ENCODE measurements at regions not wholly inside any gene's neighbourhood (a gene's known extent, or its start where the extent isn't known, plus 50 kb on each side); places are given as distances from the start of the nearest gene placed in this dataset.

DNA sequence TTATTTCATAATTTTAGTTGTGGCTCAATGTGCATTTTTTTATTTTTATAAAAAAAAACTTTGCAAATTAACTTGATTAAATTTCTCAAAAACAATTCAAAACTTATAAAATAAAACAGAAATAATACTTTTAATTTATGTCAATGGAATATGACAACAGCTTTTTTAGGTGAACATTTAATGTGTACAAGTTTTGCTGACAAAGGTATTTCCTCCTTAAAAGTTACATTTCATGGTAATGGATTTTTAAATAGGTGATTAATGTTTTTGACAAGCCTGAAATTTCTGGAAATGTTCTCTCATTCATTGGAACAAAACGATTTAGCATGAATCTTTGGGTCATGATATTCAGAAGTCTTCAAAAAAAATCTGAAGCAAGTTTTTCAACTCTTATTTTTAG lies 1160.0 kb downstream of the HACE1 start:
- Histone ChIP-seq H3K4me3 (no peak overlapping the region), H3K27ac (no peak overlapping the region), H3K9me3 (no peaks in the 10 kb centered on the region), H3K4me1 (no peaks in the 10 kb centered on the region), H3K27me3 (no peaks in the 10 kb centered on the region), H3K36me3 (no peaks in the 10 kb centered on the region)
- intact Hi-C loops (cut with DNase I): no loop called here
- no peak for DNase-seq
- TF ChIP-seq POLR2A (IDR thresholded peaks at IDR 0.05) (no peak), CTCF (IDR thresholded peaks at IDR 0.05) (no peak)
- whole genome bisulfite sequencing (ENCODE audit: insufficient coverage, low coverage, low lambda C conversion rate, missing lambda C conversion rate): 7% methylated on average over 1 of the region's 1 CpG
- ATAC-seq: no peak

DNA sequence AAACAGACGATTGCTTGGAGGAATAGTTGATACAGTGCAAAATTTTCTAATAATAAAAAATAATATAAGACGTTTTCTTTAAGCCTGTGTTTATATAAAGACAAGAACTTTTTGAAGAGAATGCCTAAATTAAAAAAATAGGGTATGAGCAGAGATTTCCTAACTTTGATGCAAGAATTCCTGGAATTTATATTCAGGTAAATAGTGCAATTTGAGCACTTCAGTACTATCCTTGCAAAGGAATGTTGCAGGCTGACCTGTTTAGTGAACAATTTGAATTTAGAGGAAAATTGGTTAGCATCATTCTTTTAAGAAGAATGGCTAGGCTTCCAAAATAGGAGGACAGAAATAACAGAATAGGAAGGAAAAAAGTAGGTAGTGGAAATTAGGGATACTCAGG lies 1172.3 kb downstream of the HACE1 start:
- Histone ChIP-seq H3K9me3 (no peaks in the 10 kb centered on the region), H3K4me3 (no peak overlapping the region), H3K27me3 (no peaks in the 10 kb centered on the region), H3K36me3 (no peaks in the 10 kb centered on the region), H3K27ac (no peak overlapping the region), H3K4me1 (no peaks in the 10 kb centered on the region)
- ATAC-seq: no peak
- no peak for TF ChIP-seq POLR2A (IDR thresholded peaks at IDR 0.05)
- TF ChIP-seq CTCF (IDR thresholded peaks at IDR 0.05): no peak
- 34% methylated on average over 2 of the region's 2 CpGs for WGBS (ENCODE audit: insufficient coverage, low coverage, low lambda C conversion rate, missing lambda C conversion rate)
- intact Hi-C loops (cut with DNase I): no loop called here
- no peak for DNase-seq

DNA sequence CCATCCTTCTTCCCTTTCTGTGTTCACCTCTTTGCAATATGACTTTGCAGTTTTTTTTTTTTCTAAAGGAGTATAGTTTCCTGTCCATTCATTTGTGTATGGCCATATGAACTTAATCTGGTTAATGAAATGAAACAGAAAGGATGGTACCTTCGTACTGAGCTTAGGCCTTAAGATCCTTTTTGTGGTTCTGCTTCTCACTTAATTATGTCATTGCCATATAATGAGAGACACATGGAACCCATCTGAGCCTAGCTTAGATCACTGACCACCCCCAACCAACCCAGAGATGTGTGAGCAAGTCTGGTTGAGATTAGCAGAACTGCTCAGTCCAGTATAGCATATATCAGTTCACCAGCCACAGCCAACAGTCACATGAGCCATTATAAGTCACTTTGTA lies 1179.6 kb downstream of the HACE1 start:
- H3K4me3 ChIP-seq: no peak overlapping the region
- WGBS (ENCODE audit: insufficient coverage, low coverage, low lambda C conversion rate, missing lambda C conversion rate): 57% methylated on average over 1 of the region's 1 CpG
- H3K27ac ChIP-seq: no peak overlapping the region
- no peaks in the 10 kb centered on the region for H3K9me3 ChIP-seq
- intact Hi-C loops (cut with DNase I): no loop called here
- DNase-seq (no peak), ATAC-seq (no peak)
- H3K27me3 ChIP-seq: no peaks in the 10 kb centered on the region
- no peaks in the 10 kb centered on the region for H3K4me1 ChIP-seq
- H3K36me3 ChIP-seq: no peaks in the 10 kb centered on the region
- TF ChIP-seq CTCF (IDR thresholded peaks at IDR 0.05): no peak

GRCh38 chr6:103677290-103677689 lies 1182.4 kb downstream of the HACE1 start:
- DNase-seq: no peak
- WGBS (ENCODE audit: insufficient coverage, low coverage, low lambda C conversion rate, missing lambda C conversion rate): 68% methylated on average over 3 of the region's 12 CpGs
- no peak for ATAC-seq

More at GRCh38 chr6:103677290-103677689, 1182.4 kb downstream of the HACE1 start:
- Histone ChIP-seq H3K9me3 (no peaks in the 10 kb centered on the region), H3K4me1 (no peaks in the 10 kb centered on the region), H3K4me3 (no peak overlapping the region), H3K27ac (no peak overlapping the region), H3K36me3 (no peaks in the 10 kb centered on the region), H3K27me3 (no peaks in the 10 kb centered on the region)
- intact Hi-C loops (cut with DNase I): no loop called here
- TF ChIP-seq POLR2A (IDR thresholded peaks at IDR 0.05): no peak
- no peak for TF ChIP-seq CTCF (IDR thresholded peaks at IDR 0.05)
